HS-27A (cell line): ENCODE measurements at regions not wholly inside any gene's neighbourhood (a gene's known extent, or its start where the extent isn't known, plus 50 kb on each side); places are given as distances from the start of the nearest gene placed in this dataset.

Source experiments
- DNase-seq: peaks from one replicate; pipeline ENCODE4 v3.0.0-alpha.2; 2012; ENCODE audit warnings: low read depth, missing footprints

GRCh38 chr22:49289822-49290679 is 537.6 kb downstream of the BRD1 start:
- no peak for DNase-seq

GRCh38 chr22:49286181-49286760 is 541.4 kb downstream of the BRD1 start:
- no peak for DNase-seq

DNA sequence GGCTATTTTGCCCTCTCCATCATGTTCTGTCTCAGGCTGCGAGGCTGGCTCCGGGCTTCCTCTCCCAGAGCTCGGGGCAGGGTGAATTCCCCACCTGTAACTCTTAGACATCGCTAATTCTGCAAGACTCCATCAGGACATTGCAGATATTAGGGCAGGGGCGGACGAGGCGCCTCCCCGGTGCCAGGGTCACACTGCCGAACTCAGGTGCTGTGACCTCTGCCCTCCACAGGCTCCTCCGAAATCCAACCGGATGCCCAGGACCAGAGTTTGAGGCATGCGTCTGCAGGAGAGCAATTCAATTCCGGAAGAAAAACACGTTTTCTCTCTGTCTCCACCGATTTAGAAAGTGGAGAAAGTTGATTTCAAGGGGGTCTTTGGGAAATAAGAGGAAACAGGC is 542.7 kb downstream of the BRD1 start:
- DNase-seq = no peak

GRCh38 chr22:49284056-49284784 is 543.5 kb downstream of the BRD1 start:
- DNase-seq = no peak

DNA sequence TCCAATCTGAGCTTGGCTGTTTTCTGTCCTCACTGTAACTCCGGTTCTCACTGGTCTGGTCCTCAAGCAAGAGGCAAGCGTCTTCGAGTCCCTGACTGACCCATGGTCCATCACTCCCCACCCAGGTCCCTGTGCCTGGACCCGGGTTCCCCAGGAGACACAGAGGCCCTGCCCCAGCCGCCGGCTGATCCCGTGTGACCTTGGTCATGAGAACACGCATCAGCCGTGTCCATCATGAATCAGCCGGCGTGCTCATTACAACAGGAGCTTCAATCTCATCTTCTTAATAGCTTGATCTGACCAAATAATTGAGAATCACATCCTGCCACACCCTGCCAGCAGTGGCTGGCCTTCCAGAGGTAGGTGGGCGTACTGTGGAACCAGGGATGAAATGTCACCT is 545.1 kb downstream of the BRD1 start:
- DNase-seq = no peak

GRCh38 chr22:49281467-49282340 is 546.0 kb downstream of the BRD1 start:
- DNase-seq = no peak

- DNase-seq = no peak
Observed at GRCh38 chr22:49278340-49278739, 549.3 kb downstream of the BRD1 start.

GRCh38 chr22:49276567-49276966 is 551.1 kb downstream of the BRD1 start:
- DNase-seq = no peak

DNA sequence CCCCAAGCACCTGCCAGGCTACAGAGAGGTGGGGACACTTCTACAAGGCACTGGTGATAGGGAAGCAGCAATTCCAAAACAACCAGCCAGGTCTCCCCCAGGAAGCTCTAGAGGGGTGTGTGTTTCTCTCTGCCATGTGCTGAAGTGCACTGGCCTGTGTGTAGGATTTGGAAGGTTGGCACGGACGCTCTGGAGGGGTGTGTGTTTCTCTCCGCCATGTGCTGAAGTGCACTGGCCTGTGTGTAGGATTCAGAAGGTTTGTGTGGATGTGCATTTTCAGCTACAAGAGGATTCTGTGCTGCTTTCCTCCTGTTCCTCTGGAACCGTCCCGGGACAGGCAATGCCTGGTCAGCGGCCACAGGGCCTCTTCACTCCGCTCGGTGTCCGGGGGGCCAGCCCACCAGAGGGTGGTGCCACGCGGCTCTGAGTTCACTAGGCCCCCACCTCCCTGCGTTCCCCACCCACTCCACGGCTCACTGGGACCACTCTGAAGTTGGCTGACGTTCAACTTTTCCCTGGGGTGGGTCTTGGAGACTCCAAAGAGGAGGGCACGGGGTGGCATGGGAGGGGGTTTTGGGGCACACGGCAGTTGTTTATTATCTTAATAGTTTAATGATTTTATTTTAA is 552.8 kb downstream of the BRD1 start:
- no peak for DNase-seq

GRCh38 chr22:49272546-49273125 is 555.0 kb downstream of the BRD1 start:
- no peak for DNase-seq

DNA sequence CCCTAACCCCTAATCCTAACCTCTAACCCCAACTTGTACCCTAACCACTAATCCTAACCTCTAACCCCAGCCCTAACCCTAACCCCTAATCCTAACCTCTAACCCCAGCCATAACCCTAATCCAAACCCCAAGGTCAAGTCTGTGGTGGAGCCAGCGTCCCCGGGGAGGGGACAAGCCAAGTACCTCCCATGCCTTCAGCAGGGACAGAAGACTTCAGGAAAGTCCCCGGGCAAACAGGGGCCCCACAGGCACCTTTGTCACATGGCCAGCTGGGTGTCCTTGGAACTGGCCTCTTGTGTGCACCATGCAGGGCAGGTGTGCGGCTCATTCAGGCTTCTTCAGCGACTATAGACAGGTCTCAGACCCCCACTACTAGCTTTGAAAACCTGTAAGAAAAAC is 555.8 kb downstream of the BRD1 start:
- no peak for DNase-seq

- no peak for DNase-seq
Observed at GRCh38 chr22:49271369-49271727, 556.3 kb downstream of the BRD1 start.

DNA sequence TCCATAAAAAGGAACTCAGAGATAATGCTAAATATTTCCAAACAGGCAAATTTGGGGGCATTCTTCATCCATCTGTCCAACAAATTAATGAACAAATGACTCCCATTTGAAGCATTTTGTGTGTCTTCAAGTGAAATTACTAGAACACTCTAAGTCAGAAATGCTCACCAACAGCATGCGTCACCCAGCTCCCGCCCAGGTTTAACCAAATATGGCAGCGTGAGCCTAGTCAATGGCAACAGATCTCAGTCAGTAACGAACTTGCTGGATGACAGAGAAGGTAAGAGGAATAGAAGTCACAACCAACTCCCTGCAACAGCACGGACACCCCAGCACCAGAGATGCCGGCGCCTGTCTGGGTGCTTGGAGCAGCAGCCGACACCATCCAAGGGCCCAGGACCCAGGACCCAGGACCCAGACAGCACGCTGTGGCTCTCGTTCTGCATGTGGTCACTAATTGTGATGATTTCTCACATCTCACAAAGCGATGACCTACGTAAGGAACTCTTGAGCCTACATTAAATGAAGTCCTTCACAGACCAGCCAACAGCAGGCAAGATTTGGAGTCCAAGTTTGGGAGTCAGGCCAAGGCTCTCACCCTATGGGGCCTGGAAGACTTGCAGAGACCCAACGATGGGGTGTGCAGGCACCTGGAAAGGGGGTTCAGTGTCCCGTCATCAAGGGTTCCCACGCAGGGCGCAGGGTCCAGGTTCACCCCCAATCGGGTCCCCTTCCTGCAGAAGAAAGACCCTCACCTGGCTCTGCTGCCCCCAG is 556.9 kb downstream of the BRD1 start:
- DNase-seq = no peak

DNA sequence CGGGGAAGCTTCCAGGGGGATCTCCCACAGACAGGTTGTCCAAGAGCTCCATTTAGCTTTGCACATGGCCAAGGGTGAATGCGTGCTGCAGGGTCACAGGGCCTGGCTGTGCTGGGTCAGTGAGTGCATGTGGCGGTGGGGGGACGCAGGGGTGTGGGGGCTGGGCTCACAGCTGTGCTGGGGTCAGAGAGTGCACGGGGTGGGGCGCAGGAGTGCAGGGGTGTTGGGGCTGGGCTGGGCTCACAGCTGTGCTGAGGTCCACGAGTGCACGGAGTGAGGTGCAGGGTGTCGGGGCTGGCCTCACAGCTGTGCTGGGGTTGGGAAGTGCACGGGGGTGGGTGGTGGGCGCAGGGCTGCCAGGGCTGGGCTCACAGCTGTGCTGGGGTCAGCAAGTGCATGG is 557.7 kb downstream of the BRD1 start:
- no peak for DNase-seq

GRCh38 chr22:49269371-49269770 is 558.3 kb downstream of the BRD1 start:
- no peak for DNase-seq

DNA sequence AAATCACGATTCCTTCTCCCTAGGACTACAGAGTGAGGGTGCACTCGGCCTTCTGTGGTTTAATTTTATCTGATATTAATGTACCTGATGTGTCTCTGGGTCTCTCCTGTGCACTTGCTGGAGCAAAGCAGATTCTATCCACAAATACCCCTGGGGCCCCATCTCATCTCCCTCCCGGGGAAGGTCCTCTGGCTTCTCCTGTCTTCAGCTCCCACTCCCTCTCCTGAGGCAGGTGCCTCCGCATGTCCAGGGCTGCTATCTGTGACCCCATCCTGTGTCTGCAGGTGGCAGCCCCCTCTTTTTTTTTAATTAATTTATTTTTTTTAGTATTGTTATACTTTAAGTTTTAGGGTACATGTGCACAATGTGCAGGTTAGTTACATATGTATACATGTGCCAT is 558.7 kb downstream of the BRD1 start:
- no peak for DNase-seq

DNA sequence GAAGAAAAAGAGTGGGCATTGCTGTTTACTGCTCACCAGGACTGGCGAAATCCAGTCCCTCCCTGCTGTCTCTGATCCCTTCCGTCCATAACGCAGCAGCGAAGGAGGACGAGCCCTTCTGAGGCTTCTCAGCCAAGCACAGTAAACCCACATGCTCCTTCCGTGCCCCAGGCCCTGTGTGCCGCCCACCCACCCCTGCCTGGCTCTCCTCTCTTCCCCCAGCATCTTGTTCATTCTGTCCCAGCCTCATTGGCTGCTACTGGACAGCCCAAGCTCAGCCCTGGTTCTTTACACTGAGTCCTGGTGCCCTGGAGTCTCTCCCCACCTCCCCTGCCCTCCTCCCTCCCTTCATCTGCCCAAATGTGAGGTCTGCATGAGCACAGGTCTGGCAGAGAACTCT is 559.7 kb downstream of the BRD1 start:
- DNase-seq = no peak

DNA sequence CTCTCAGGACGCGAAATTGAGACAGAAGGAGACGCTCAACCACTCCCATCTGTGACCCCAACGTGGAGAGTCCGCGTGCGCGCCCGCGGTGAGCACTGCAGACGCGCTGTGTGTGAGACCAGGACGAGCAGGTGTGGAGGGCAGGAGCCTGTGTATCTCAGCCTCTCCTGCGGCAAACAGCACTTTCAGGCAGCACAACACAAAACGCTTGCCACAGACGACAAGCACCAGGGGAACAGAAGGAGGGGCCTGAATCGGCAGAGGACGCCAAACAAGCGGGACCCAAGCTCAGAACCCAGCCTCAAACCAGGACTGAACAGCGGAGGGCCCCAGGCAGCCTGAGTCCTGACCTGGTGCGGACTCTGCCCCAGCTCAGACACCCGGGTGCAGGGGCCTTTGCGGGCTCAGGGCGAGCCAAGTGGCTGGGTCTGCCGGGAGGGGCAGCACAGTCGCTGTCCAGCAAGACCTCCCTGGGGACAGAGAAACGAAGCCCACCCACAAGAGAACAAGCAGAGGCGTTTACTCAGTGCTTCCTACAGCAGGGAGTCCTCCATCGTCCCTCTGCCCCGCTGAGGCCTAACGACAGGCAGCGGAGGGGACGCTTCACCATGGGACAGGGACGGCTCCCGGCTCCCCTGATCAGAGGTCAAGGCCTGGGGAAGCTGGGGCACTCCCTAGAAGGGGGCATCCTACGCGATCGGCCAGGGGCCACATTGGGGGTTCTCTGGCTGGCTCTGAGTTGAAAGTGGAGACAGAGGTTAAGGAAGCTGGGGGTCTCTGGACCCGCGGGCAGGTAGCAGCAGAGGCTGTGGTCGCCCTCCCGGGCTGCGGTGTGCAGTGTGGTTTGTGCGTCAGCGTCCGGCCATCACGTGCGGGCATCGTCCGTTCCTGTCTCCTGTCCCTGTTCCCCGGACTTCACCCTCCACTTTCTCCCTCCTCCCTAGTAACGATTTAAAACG is 560.8 kb downstream of the BRD1 start:
- no peak for DNase-seq

DNA sequence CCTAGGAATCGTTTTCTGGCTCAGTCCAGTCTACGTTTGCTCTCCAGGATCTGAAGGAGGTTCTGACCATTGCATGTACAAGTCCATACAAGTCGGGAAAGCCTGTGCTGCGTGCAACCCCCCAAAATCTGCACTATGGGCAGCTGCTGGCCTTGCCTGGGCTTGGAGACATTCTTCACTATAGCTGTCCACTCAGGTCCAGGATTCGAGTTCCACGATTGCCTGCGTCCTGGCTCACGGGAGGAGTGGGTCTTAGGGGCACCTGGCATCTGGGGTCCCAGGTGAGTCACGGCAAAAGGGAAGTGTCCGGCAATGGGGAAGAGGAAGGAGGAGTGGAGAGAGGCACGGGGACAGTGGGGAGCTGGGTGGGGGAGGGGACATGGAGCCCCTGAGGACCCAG is 563.0 kb downstream of the BRD1 start:
- DNase-seq = no peak
